Mesothelial cell of epicardium (in vitro differentiated cells): ENCODE measurements at regions not wholly inside any gene's neighbourhood (a gene's known extent, or its start where the extent isn't known, plus 50 kb on each side); places are given as distances from the start of the nearest gene placed in this dataset.
A peak's percentile ranks its signal among the peaks of the same experiment; 100 is the strongest.

ENCODE experiments used
- DNase-seq, 2 experiments: peaks; one replicate each; pipeline ENCODE4 v3.0.0; 2021; ENCODE audit warnings: low spot score in 2 of 2; ENCODE audit not compliant: unreplicated experiment in 2 of 2
- H3K27ac Mint-ChIP-seq: 2 replicates; pipeline ENCODE4 v1.8.0; 2021; ENCODE audit warnings: mixed read lengths
- H3K27me3 Mint-ChIP-seq: 2 replicates; pipeline ENCODE4 v1.8.0; 2021; ENCODE audit warnings: low read depth, mixed read lengths
- H3K36me3 Mint-ChIP-seq: 2 replicates; pipeline ENCODE4 v1.8.0; 2021; ENCODE audit warnings: mixed read lengths
- H3K4me1 Mint-ChIP-seq: 2 replicates; pipeline ENCODE4 v1.8.0; 2021; ENCODE audit warnings: mixed read lengths
- H3K4me3 Mint-ChIP-seq: 2 replicates; pipeline ENCODE4 v1.8.0; 2021; ENCODE audit warnings: mild to moderate bottlenecking, moderate library complexity, mixed read lengths
- H3K9me3 Mint-ChIP-seq: 2 replicates; pipeline ENCODE4 v1.8.0; 2021; ENCODE audit warnings: mixed read lengths
- TF ChIP-seq, protein P1 (sequence below): fragments of 200-600 bp; sonication (generic); IDR thresholded peaks from one replicate; pipeline ENCODE4 v1.5.0; 2021; ENCODE audit warnings: antibody characterized with exemption; ENCODE audit not compliant: unreplicated experiment

DNA sequence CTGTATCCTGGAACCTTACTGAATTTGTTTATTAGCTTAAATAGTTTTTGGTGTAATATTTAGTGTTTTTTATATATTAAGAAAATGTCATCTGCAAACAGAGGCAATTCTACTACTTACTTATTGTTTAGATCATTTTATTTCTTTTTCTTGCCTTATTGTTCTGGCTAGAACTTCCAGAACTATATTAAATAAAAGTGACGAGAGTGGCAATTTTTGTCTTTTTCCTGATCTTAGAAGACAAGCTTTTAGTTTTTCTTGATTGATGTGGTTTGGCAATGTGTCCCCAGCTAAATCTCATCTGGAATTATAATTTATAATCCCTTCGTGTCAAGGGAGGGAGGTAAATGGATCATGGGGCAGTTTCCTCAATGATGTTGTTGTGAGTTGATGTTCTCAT is 857.8 kb downstream of the SLC6A15 start:
- H3K27me3 Mint-ChIP-seq: no peaks in the 10 kb centered on the region
- no peak for DNase-seq
- H3K4me1 Mint-ChIP-seq: peaks cover 3% of the 10 kb centered on the region
- H3K4me3 Mint-ChIP-seq: no peak overlapping the region
- peaks cover 1% of the 10 kb centered on the region for H3K36me3 Mint-ChIP-seq
- TF ChIP-seq, protein P1, sequence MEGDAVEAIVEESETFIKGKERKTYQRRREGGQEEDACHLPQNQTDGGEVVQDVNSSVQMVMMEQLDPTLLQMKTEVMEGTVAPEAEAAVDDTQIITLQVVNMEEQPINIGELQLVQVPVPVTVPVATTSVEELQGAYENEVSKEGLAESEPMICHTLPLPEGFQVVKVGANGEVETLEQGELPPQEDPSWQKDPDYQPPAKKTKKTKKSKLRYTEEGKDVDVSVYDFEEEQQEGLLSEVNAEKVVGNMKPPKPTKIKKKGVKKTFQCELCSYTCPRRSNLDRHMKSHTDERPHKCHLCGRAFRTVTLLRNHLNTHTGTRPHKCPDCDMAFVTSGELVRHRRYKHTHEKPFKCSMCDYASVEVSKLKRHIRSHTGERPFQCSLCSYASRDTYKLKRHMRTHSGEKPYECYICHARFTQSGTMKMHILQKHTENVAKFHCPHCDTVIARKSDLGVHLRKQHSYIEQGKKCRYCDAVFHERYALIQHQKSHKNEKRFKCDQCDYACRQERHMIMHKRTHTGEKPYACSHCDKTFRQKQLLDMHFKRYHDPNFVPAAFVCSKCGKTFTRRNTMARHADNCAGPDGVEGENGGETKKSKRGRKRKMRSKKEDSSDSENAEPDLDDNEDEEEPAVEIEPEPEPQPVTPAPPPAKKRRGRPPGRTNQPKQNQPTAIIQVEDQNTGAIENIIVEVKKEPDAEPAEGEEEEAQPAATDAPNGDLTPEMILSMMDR: no peak
- H3K9me3 Mint-ChIP-seq: peaks cover 27% of the 10 kb centered on the region
- H3K27ac Mint-ChIP-seq: no peak overlapping the region

DNA sequence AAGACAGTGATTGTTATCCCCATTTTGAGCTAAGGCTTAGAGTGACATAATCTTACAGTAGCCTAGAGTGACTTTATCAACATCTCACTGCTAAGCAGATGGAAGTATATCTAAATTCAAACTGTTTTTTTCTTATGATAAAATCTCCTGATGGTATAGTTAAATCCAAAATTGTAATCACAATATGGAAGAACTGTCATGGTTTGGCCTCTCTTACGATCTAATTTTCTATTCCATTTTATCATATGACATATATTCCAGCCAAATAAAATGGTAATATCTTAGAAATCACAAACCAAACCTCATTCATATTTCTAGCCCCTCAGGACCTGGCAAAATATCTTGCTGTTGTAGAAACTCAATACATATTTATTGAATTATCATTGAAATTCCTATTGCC is 864.7 kb downstream of the SLC6A15 start:
- no peak for DNase-seq
- no peak overlapping the region for H3K27ac Mint-ChIP-seq
- peaks cover 2% of the 10 kb centered on the region for H3K9me3 Mint-ChIP-seq
- TF ChIP-seq, protein P1: no peak
- H3K36me3 Mint-ChIP-seq: peaks cover under 1% of the 10 kb centered on the region
- no peak overlapping the region for H3K4me3 Mint-ChIP-seq
- H3K27me3 Mint-ChIP-seq: no peaks in the 10 kb centered on the region
- H3K4me1 Mint-ChIP-seq: no peaks in the 10 kb centered on the region

DNA sequence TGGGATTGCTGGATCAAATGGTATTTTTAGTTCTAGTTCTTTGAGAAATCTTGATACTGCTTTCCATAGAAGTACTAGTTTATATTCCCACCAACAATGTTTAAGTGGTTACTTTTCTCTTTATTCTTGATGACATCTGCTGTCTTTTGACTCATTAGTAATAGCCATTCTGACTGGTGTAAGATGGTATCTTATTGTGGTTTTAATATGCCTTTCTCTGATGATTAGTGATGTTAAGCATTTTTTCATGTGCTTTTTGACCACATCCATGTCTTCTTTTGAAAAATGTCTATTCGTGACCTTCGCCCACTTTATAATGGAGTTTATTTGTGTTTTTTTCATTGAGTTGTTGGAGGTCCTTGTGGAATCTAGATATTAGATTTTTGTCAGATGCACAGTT is 865.7 kb downstream of the SLC6A15 start:
- Mint-ChIP-seq H3K9me3 (no peaks in the 10 kb centered on the region), H3K4me1 (no peaks in the 10 kb centered on the region), H3K27me3 (no peaks in the 10 kb centered on the region), H3K27ac (no peak overlapping the region), H3K36me3 (no peaks in the 10 kb centered on the region), H3K4me3 (no peak overlapping the region)
- no peak for DNase-seq
- TF ChIP-seq, protein P1: no peak

DNA sequence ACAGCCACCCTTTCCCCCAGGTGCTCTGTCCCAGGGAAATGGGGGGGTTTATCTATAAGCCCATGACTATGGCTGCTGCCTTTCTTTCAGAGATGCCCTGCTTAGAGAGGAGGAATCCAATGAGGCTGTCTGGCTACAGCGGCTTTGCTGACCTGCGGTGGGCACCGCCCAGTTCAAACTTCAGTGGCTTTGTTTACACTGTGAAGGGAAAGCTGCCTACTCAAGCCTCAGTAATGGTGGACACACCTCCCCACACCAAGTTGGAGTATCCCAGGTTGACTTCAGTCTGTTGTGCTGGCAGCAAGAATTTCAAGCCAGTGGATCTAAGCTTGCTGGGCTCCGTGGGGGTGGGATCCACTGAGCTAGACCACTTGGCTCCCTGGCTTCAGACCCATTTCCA is 869.2 kb downstream of the SLC6A15 start:
- Mint-ChIP-seq H3K4me3 (no peak overlapping the region), H3K27ac (no peak overlapping the region), H3K9me3 (peaks cover 12% of the 10 kb centered on the region), H3K4me1 (no peaks in the 10 kb centered on the region), H3K36me3 (peaks cover 7% of the 10 kb centered on the region), H3K27me3 (no peaks in the 10 kb centered on the region)
- TF ChIP-seq, protein P1: no peak
- DNase-seq: no peak

DNA sequence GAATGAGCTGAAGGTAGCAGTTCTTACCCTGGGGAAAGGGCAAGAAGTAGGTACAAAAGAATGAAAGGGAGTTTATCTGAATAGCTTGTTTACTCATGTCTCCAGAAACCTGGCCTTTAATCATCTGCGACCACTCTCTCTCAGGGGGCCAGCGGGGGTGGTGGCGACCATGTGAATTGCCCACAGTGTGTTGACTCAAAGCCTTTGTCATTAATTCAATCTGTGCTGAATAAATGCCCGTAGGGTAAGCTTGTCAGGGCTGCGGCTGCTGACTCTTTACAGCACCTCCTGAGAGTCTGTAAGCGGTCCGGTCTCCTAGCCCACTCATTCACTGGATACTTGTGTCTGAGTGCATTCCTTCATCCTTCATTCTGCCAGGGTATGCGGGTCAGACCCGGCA is 874.4 kb downstream of the SLC6A15 start:
- Mint-ChIP-seq H3K27me3 (no peaks in the 10 kb centered on the region), H3K27ac (peak overlapping the region; percentile 23), H3K9me3 (peaks cover 19% of the 10 kb centered on the region)

More for the DNA sequence above, 874.4 kb downstream of the SLC6A15 start:
- H3K36me3 Mint-ChIP-seq: peaks cover 9% of the 10 kb centered on the region
- TF ChIP-seq, protein P1: no peak
- H3K4me1 Mint-ChIP-seq: no peaks in the 10 kb centered on the region
- H3K4me3 Mint-ChIP-seq: no peak overlapping the region
- no peak for DNase-seq
